ENCODE measurements at regions not wholly inside any gene's neighbourhood (a gene's known extent, or its start where the extent isn't known, plus 50 kb on each side); places are given as distances from the start of the nearest gene placed in this dataset.
A peak's percentile ranks its signal among the peaks of the same experiment; 100 is the strongest.

DNA sequence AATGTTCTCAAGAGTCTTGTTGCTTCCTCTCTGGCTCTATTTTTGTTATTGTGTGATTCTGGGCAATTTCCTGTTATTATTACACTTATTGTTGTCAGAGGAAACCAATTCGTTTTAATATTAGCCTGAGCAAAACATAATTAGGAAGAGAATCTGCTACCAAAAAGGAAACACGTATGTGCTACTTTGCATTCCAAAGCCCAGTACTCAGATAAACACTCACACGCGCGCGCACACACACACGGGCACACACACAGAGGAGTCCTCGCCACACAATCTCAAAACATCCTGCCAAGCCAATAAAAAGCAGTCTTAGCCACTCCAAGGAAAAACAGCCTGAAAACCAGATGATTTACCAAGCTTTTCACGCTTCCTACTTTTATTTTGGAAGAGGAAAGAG is 400.7 kb downstream of the NUAK1 start:
- Histone ChIP-seq H3K9me3 (ENCODE audit: control insufficient read depth, insufficient read depth, low read depth, low read length) (no peaks in the 10 kb centered on the region), H3K36me3 (ENCODE audit: control insufficient read depth, insufficient read depth, low read length) (no peaks in the 10 kb centered on the region), H3K9ac (ENCODE audit: insufficient read depth, low read length) (no peak overlapping the region), H3K4me3 (replicated peaks in 1 of 4; ENCODE audit: control extremely low read depth in 1 of 4, insufficient read depth in 1 of 4, low read depth in 3 of 4, low read length in 4 of 4) (no peak overlapping the region), H2AFZ (ENCODE audit: low read length) (no peak overlapping the region), H3K27me3 (ENCODE audit: control insufficient read depth, insufficient read depth, low read length) (no peaks in the 10 kb centered on the region), H3K79me2 (ENCODE audit: control insufficient read depth, insufficient read depth, low read length) (no peaks in the 10 kb centered on the region), H3K4me1 (ENCODE audit: control insufficient read depth, extremely low read depth, insufficient read depth, low read length) (no peaks in the 10 kb centered on the region), H3K27ac (ENCODE audit: insufficient read depth, low read length) (no peak overlapping the region), H3K4me2 (ENCODE audit: extremely low read depth, insufficient read depth, low read length) (no peak overlapping the region), H4K20me1 (ENCODE audit: control insufficient read depth, extremely low read depth, insufficient read depth, low read length) (no peaks in the 10 kb centered on the region)
- peak; percentile 33 to 68 for DNase-seq (ENCODE audit: low read depth in 2 of 2)
- TF ChIP-seq, protein P1, sequence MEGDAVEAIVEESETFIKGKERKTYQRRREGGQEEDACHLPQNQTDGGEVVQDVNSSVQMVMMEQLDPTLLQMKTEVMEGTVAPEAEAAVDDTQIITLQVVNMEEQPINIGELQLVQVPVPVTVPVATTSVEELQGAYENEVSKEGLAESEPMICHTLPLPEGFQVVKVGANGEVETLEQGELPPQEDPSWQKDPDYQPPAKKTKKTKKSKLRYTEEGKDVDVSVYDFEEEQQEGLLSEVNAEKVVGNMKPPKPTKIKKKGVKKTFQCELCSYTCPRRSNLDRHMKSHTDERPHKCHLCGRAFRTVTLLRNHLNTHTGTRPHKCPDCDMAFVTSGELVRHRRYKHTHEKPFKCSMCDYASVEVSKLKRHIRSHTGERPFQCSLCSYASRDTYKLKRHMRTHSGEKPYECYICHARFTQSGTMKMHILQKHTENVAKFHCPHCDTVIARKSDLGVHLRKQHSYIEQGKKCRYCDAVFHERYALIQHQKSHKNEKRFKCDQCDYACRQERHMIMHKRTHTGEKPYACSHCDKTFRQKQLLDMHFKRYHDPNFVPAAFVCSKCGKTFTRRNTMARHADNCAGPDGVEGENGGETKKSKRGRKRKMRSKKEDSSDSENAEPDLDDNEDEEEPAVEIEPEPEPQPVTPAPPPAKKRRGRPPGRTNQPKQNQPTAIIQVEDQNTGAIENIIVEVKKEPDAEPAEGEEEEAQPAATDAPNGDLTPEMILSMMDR (conservative IDR thresholded peaks at IDR 0.05 in 1 of 2, IDR thresholded peaks at IDR 0.05 in 1 of 2; ENCODE audit: low read depth in 1 of 2, low read length in 2 of 2): no peak
- no peak for TF ChIP-seq EZH2 (IDR thresholded peaks at IDR 0.05; ENCODE audit: low read length, missing control alignments)

DNA sequence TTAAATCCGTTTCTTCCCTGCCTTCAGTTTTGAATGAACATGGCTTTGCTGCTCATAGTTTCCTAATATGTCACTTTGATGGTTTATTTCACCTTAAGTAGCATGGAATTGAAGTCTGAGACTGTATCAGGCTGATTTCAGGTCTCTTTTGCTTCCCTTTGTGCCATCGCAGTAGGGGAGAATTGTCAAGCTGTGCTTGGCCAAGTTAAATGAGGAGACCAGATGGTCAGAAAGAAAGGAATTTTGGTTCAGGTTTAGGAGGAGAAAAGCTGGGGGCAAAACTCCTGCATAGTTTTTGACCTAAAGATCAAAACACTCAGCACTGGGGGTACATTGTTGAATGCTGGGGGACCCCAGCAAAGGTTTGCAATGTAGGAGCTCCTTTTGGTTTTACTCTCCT is 398.4 kb downstream of the NUAK1 start:
- DNase-seq (ENCODE audit: low read depth in 2 of 2): no peak
- Histone ChIP-seq H3K79me2 (ENCODE audit: control insufficient read depth, insufficient read depth, low read length) (no peaks in the 10 kb centered on the region), H3K4me3 (replicated peaks in 1 of 4; ENCODE audit: control extremely low read depth in 1 of 4, insufficient read depth in 1 of 4, low read depth in 3 of 4, low read length in 4 of 4) (no peak overlapping the region), H3K4me2 (ENCODE audit: extremely low read depth, insufficient read depth, low read length) (no peak overlapping the region), H3K27ac (ENCODE audit: insufficient read depth, low read length) (no peak overlapping the region), H3K27me3 (ENCODE audit: control insufficient read depth, insufficient read depth, low read length) (no peaks in the 10 kb centered on the region), H3K9me3 (ENCODE audit: control insufficient read depth, insufficient read depth, low read depth, low read length) (no peaks in the 10 kb centered on the region), H3K36me3 (ENCODE audit: control insufficient read depth, insufficient read depth, low read length) (no peaks in the 10 kb centered on the region), H4K20me1 (ENCODE audit: control insufficient read depth, extremely low read depth, insufficient read depth, low read length) (no peaks in the 10 kb centered on the region), H2AFZ (ENCODE audit: low read length) (no peak overlapping the region), H3K4me1 (ENCODE audit: control insufficient read depth, extremely low read depth, insufficient read depth, low read length) (no peaks in the 10 kb centered on the region), H3K9ac (ENCODE audit: insufficient read depth, low read length) (no peak overlapping the region)
- TF ChIP-seq, protein P1 (conservative IDR thresholded peaks at IDR 0.05 in 1 of 2, IDR thresholded peaks at IDR 0.05 in 1 of 2; ENCODE audit: low read depth in 1 of 2, low read length in 2 of 2): no peak
- TF ChIP-seq EZH2 (IDR thresholded peaks at IDR 0.05; ENCODE audit: low read length, missing control alignments): no peak

DNA sequence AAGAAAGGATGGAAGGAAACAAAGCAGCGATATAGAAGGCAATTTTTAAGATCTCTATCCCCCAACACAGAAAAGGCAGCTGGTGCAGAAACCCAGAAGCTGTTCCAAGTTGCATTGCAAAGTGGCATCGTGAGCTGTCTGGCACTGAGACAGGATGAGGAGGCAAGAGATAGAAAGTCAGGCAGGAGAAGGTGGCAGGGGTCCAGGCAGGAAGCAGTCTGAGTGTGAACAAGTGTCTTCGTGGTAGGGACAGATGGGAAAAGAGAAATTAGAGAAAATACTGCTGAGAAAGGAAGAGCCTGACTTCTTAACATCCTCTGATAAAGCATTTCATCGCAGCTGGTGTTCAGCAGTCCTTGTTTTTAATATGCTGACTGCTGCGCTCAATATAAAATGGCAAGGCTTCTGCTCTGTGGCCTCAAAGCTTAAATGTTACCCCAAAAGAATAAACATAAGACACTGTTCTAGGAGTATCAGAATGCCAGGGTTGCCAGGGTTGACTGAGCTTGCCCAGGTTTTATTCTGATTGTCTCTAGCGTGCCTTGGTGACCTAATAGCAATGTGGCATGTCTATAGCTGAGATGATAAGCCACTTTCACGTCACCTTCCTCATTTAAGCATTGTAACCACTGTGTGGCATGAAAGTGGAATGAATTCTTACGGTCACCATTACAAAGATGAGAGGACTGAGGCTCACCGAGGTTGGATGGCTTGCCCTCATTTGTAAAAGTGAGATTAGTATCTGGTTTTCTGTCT is 397.6 kb downstream of the NUAK1 start:
- Histone ChIP-seq H2AFZ (ENCODE audit: low read length) (no peak overlapping the region), H4K20me1 (ENCODE audit: control insufficient read depth, extremely low read depth, insufficient read depth, low read length) (no peaks in the 10 kb centered on the region), H3K4me1 (ENCODE audit: control insufficient read depth, extremely low read depth, insufficient read depth, low read length) (no peaks in the 10 kb centered on the region), H3K27me3 (ENCODE audit: control insufficient read depth, insufficient read depth, low read length) (no peaks in the 10 kb centered on the region), H3K4me2 (ENCODE audit: extremely low read depth, insufficient read depth, low read length) (no peak overlapping the region), H3K9ac (ENCODE audit: insufficient read depth, low read length) (no peak overlapping the region), H3K79me2 (ENCODE audit: control insufficient read depth, insufficient read depth, low read length) (no peaks in the 10 kb centered on the region), H3K4me3 (replicated peaks in 1 of 4; ENCODE audit: control extremely low read depth in 1 of 4, insufficient read depth in 1 of 4, low read depth in 3 of 4, low read length in 4 of 4) (no peak overlapping the region), H3K9me3 (ENCODE audit: control insufficient read depth, insufficient read depth, low read depth, low read length) (no peaks in the 10 kb centered on the region), H3K36me3 (ENCODE audit: control insufficient read depth, insufficient read depth, low read length) (no peaks in the 10 kb centered on the region), H3K27ac (ENCODE audit: insufficient read depth, low read length) (no peak overlapping the region)
- TF ChIP-seq EZH2 (IDR thresholded peaks at IDR 0.05; ENCODE audit: low read length, missing control alignments): no peak
- TF ChIP-seq, protein P1 (conservative IDR thresholded peaks at IDR 0.05 in 1 of 2, IDR thresholded peaks at IDR 0.05 in 1 of 2; ENCODE audit: low read depth in 1 of 2, low read length in 2 of 2): no peak
- DNase-seq (ENCODE audit: low read depth in 2 of 2): peak; percentile 28 to 64

All from fibroblast of lung (primary cell).